GM12878 (cell line): ENCODE measurements at regions not wholly inside any gene's neighbourhood (a gene's known extent, or its start where the extent isn't known, plus 50 kb on each side); places are given as distances from the start of the nearest gene placed in this dataset.

Experiments
- ATAC-seq: fragments of 200-7000 bp; cut with Tn5 transposase; 3 replicates; pipeline ENCODE4 v1.9.1; 2020; ENCODE audit warnings: mild to moderate bottlenecking, moderate library complexity
- BruUV-seq: library from RNA; stranded (reverse); fragments of 400-500 nt; replicated peaks from 2 replicates; lab custom pipeline; 2021; lab: Mats Ljungman, UMichigan
- CTCF ChIA-PET: fragments of 300-600 bp; sonication (Branson Sonifier 250); formaldehyde crosslinking; extraction: SDS; loops from one replicate; lab custom pipeline; 2021; ENCODE audit warnings: inconsistent platforms; lab: Yijun Ruan, JAX
- POLR2A ChIA-PET: fragments of 350-600 bp; formaldehyde crosslinking; extraction: SDS; loops from one replicate; lab custom pipeline; 2021; ENCODE audit warnings: inconsistent platforms; lab: Charles Lee
- RAD21 ChIA-PET: fragments of 300-600 bp; sonication (Branson Sonifier 250); formaldehyde crosslinking; loops from one replicate; lab custom pipeline; 2023; ENCODE audit warnings: antibody characterized with exemption; ENCODE audit not compliant: unreplicated experiment; lab: Charles Lee
- SMC1A ChIA-PET: fragments of 300-600 bp; sonication (Branson Sonifier 250); formaldehyde crosslinking; loops from one replicate; lab custom pipeline; 2023; ENCODE audit not compliant: unreplicated experiment, uncharacterized antibody; lab: Charles Lee
- DNase-seq: peaks from one replicate; pipeline ENCODE4 v3.0.0-alpha.2; 2011; ENCODE audit warnings: low read depth, low spot score
- FAIRE-seq: peaks from 3 replicates; lab custom pipeline; 2011; peaks lifted over from hg19 to GRCh38; lab: Jason Lieb, UNC
- H2AFZ ChIP-seq: 2 replicates; pipeline ENCODE4 v1.6.0; 2011; ENCODE audit warnings: low read depth, low read length, control low read depth; ENCODE audit not compliant: control insufficient read depth
- H3K27ac ChIP-seq: 2 replicates; pipeline ENCODE4 v1.5.1; 2011; ENCODE audit warnings: control low read depth; ENCODE audit not compliant: control insufficient read depth, insufficient read depth
- H3K27me3 ChIP-seq, 2 experiments: replicated peaks in 1 of 2; 2 replicates each; pipeline versions ENCODE4 v1.6.0 to v1.6.1; 2011; ENCODE audit warnings: low read length in 1 of 2; ENCODE audit not compliant: control insufficient read depth in 2 of 2, insufficient read depth in 2 of 2
- H3K36me3 ChIP-seq, 2 experiments: 2 replicates each; pipeline ENCODE4 v1.5.1; 2011; ENCODE audit warnings: low read length in 1 of 2; ENCODE audit not compliant: control insufficient read depth in 2 of 2, insufficient read depth in 2 of 2
- H3K4me1 ChIP-seq: 2 replicates; pipeline ENCODE4 v1.6.1; 2011; ENCODE audit warnings: mild to moderate bottlenecking, low read length, moderate library complexity, mixed read lengths; ENCODE audit not compliant: control insufficient read depth, insufficient read depth
- H3K4me2 ChIP-seq: 2 replicates; pipeline ENCODE4 v1.6.0; 2011; ENCODE audit warnings: control low read depth; ENCODE audit not compliant: control insufficient read depth, insufficient read depth
- H3K4me3 ChIP-seq: fragments of 200-600 bp; sonication (generic); 2 replicates; pipeline ENCODE4 v1.5.1; 2016
- H3K79me2 ChIP-seq: 2 replicates; pipeline ENCODE4 v1.6.0; 2011; ENCODE audit warnings: low read length; ENCODE audit not compliant: control insufficient read depth, insufficient read depth
- H3K9ac ChIP-seq: 2 replicates; pipeline ENCODE4 v1.8.0; 2011; ENCODE audit warnings: low read length, control low read depth, mixed read lengths; ENCODE audit not compliant: control insufficient read depth, insufficient read depth
- H3K9me3 ChIP-seq: replicated peaks from 3 replicates; pipeline ENCODE4 v1.5.1; 2011; ENCODE audit warnings: mild to moderate bottlenecking, low read length; ENCODE audit not compliant: control insufficient read depth, insufficient read depth
- H4K20me1 ChIP-seq: 2 replicates; pipeline ENCODE4 v1.6.0; 2011; ENCODE audit not compliant: control insufficient read depth, insufficient read depth
- HDAC2 ChIP-seq: fragments of 200-600 bp; sonication (generic); IDR thresholded peaks from 2 replicates; pipeline ENCODE4 v1.6.1; 2017
- IKZF1 ChIP-seq: fragments of 450-650 bp; conservative IDR thresholded peaks from 2 replicates; pipeline ENCODE4 v1.6.1; 2017; ENCODE audit warnings: antibody characterized with exemption, mild to moderate bottlenecking
- KAT2A ChIP-seq: conservative IDR thresholded peaks from 2 replicates; pipeline ENCODE4 v1.6.1; 2011; ENCODE audit warnings: low read depth, low read length; ENCODE audit not compliant: control insufficient read depth
- NFYA ChIP-seq: IDR thresholded peaks from 2 replicates; pipeline ENCODE4 v1.6.1; 2011; ENCODE audit warnings: low read depth, mild to moderate bottlenecking, low read length, improper control_type of control experiment, borderline replicate concordance
- NR2C1 ChIP-seq: fragments of 450-650 bp; IDR thresholded peaks from 2 replicates; pipeline ENCODE4 v1.6.1; 2017; ENCODE audit warnings: antibody characterized with exemption, mild to moderate bottlenecking, moderate library complexity
- POLR2AphosphoS2 ChIP-seq: IDR thresholded peaks from 2 replicates; pipeline ENCODE4 v1.6.1; 2011; ENCODE audit warnings: low read depth, mild to moderate bottlenecking, low read length, improper control_type of control experiment, moderate library complexity
- RB1 ChIP-seq: fragments of 450-650 bp; formaldehyde crosslinking; IDR thresholded peaks from 2 replicates; pipeline ENCODE4 v1.6.1; 2017; ENCODE audit warnings: mild to moderate bottlenecking, borderline replicate concordance
- SMC3 ChIP-seq: IDR thresholded peaks from 2 replicates; pipeline ENCODE4 v1.6.1; 2011; ENCODE audit warnings: low read length, improper control_type of control experiment, borderline replicate concordance
- TAF1 ChIP-seq: IDR thresholded peaks from 2 replicates; pipeline ENCODE4 v1.6.1; 2011; ENCODE audit warnings: mild to moderate bottlenecking, low read depth, low read length, borderline replicate concordance
- TCF3 ChIP-seq: IDR thresholded peaks from 2 replicates; pipeline ENCODE4 v1.6.1; 2012; ENCODE audit warnings: low read depth, mild to moderate bottlenecking, low read length, borderline replicate concordance; ENCODE audit not compliant: insufficient read depth
- WGBS: methylation state at CpG from one replicate; pipeline ENCODE4 v1.1.6; 2016; ENCODE audit warnings: low lambda C conversion rate; ENCODE audit not compliant: insufficient replicate concordance, insufficient coverage; ENCODE audit errors: missing lambda C conversion rate; 5-methylcytosine and 5-hydroxymethylcytosine counted together
- in situ Hi-C: fragments of 300-500 bp; cut with MboI; formaldehyde crosslinking; loops from 9 replicates; pipeline ENCODE4 v1.14.3; 2018; ENCODE audit warnings: mixed read lengths
- intact Hi-C: fragments of 100-400 bp; cut with micrococcal nuclease; formaldehyde crosslinking; loops from one replicate; pipeline ENCODE4 v1.14.2; 2022; ENCODE audit not compliant: unreplicated experiment
- TF ChIP-seq, protein P1 (sequence below): IDR thresholded peaks from 2 replicates; pipeline ENCODE4 v1.6.1; 2012; ENCODE audit warnings: low read depth, low read length, improper control_type of control experiment
- TF ChIP-seq, protein P2 (sequence below): IDR thresholded peaks from 2 replicates; pipeline ENCODE4 v1.6.1; 2011; ENCODE audit warnings: low read depth, low read length, improper control_type of control experiment, borderline replicate concordance
- TF ChIP-seq, protein P3 (sequence below): IDR thresholded peaks from 2 replicates; pipeline ENCODE4 v1.6.1; 2011; ENCODE audit warnings: borderline replicate concordance, low read depth, mild to moderate bottlenecking, moderate library complexity, low read length; ENCODE audit not compliant: insufficient read depth, poor library complexity, severe bottlenecking

DNA sequence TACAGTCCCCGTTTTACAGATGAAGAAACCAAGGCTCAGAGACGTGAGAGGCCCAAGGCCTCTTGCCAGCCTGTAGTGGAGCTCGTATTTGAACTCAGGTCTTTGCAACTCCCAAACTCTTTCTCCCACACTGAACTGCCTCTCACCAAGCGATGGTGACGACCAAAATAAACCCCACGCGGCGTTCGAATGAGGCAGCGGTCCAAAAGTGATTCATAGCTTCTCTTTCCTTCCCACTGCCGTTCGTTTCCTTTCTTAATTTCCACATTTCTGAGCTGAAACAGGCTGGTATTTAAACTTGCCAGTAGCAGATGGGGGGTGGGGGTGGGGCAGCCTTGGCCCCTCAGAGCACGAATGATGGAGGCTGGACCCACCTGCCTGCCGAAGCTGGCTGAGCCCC is 252.9 kb upstream of the KCNG1 start:
- no peak overlapping the region for H3K27ac ChIP-seq
- H3K9me3 ChIP-seq = no peaks in the 10 kb centered on the region
- ATAC-seq (no peak), FAIRE-seq (no peak), DNase-seq (no peak)
- 22% methylated on average over 14 of the region's 14 CpGs for WGBS
- ChIA-PET SMC1A (no interaction called here), CTCF (interaction anchor here (1.0 to 1.1 kb wide), 2 partner anchors 14 to 485 kb away, joined by 3 read pairs; no protein-coding TSS in a partner anchor), RAD21 (no interaction called here), POLR2A (interaction anchor here (0.5 kb wide), 1 partner anchor 485 kb away, joined by 3 read pairs; no protein-coding TSS in a partner anchor)
- H3K4me3 ChIP-seq = no peak overlapping the region
- in situ Hi-C loops = no loop called here
- no peaks in the 10 kb centered on the region for H3K36me3 ChIP-seq
- no peak overlapping the region for H2AFZ ChIP-seq
- no peak overlapping the region for H3K4me2 ChIP-seq
- H3K9ac ChIP-seq = no peak overlapping the region
- H3K79me2 ChIP-seq = no peaks in the 10 kb centered on the region
- H3K4me1 ChIP-seq = no peaks in the 10 kb centered on the region
- no TSS peak for BruUV-seq
- H4K20me1 ChIP-seq = no peaks in the 10 kb centered on the region
- TF ChIP-seq RB1 (no peak), NFYA (no peak), SMC3 (no peak), HDAC2 (no peak), POLR2AphosphoS2 (no peak), IKZF1 (no peak), NR2C1 (no peak), TAF1 (no peak), TCF3 (no peak), KAT2A (no peak)
- TF ChIP-seq, protein P1, sequence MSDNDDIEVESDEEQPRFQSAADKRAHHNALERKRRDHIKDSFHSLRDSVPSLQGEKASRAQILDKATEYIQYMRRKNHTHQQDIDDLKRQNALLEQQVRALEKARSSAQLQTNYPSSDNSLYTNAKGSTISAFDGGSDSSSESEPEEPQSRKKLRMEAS = no peak
- TF ChIP-seq, protein P2, sequence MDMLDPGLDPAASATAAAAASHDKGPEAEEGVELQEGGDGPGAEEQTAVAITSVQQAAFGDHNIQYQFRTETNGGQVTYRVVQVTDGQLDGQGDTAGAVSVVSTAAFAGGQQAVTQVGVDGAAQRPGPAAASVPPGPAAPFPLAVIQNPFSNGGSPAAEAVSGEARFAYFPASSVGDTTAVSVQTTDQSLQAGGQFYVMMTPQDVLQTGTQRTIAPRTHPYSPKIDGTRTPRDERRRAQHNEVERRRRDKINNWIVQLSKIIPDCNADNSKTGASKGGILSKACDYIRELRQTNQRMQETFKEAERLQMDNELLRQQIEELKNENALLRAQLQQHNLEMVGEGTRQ = no peak
- TF ChIP-seq, protein P3, sequence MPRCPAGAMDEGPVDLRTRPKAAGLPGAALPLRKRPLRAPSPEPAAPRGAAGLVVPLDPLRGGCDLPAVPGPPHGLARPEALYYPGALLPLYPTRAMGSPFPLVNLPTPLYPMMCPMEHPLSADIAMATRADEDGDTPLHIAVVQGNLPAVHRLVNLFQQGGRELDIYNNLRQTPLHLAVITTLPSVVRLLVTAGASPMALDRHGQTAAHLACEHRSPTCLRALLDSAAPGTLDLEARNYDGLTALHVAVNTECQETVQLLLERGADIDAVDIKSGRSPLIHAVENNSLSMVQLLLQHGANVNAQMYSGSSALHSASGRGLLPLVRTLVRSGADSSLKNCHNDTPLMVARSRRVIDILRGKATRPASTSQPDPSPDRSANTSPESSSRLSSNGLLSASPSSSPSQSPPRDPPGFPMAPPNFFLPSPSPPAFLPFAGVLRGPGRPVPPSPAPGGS = no peak
- intact Hi-C loops = no loop called here
- H3K27me3 ChIP-seq = no peaks in the 10 kb centered on the region; a peak in 3 of 4 replicates
